Spleen (tissue), 11 donors: ENCODE measurements at regions not wholly inside any gene's neighbourhood (a gene's known extent, or its start where the extent isn't known, plus 50 kb on each side); places are given as distances from the start of the nearest gene placed in this dataset.

Experiments used
- DNase-seq: peaks from one replicate; pipeline ENCODE4 v3.0.0-alpha.2; 2020
- H3K27ac ChIP-seq, 8 donors: fragments of 200-600 bp; sonication (generic) in 7 of 8; 1 replicate in 4 of 8; 2 replicates in 4 of 8; pipeline versions ENCODE4 v1.5.0 to v1.8.0; 2016 to 2021; ENCODE audit warnings: inconsistent platforms in 4 of 8, mild to moderate bottlenecking in 4 of 8, moderate library complexity in 1 of 8
- H3K27me3 ChIP-seq, 7 donors: fragments of 200-600 bp; sonication (generic) in 6 of 7; replicated peaks in 1 of 7; 1 replicate in 4 of 7; 2 replicates in 3 of 7; pipeline versions ENCODE4 v1.5.0 to v1.8.0; 2016 to 2021; ENCODE audit warnings: inconsistent platforms in 3 of 7, mild to moderate bottlenecking in 1 of 7
- H3K36me3 ChIP-seq, 6 donors: fragments of 200-600 bp; sonication (generic) in 5 of 6; 1 replicate in 4 of 6; 2 replicates in 2 of 6; pipeline versions ENCODE4 v1.5.0 to v1.8.0; 2016 to 2021; ENCODE audit warnings: inconsistent platforms in 2 of 6
- H3K4me1 ChIP-seq, 6 donors: fragments of 200-600 bp; sonication (generic) in 5 of 6; 1 replicate in 3 of 6; 2 replicates in 3 of 6; pipeline versions ENCODE4 v1.5.0 to v1.8.0; 2016 to 2021; ENCODE audit warnings: inconsistent platforms in 3 of 6
- H3K4me3 ChIP-seq, 8 donors: fragments of 200-600 bp; sonication (generic) in 7 of 8; 1 replicate in 4 of 8; 2 replicates in 4 of 8; pipeline versions ENCODE4 v1.5.0 to v1.8.0; 2016 to 2021; ENCODE audit warnings: inconsistent platforms in 4 of 8, mild to moderate bottlenecking in 4 of 8, moderate library complexity in 2 of 8
- H3K9me3 ChIP-seq, 8 donors: fragments of 200-600 bp; sonication (generic) in 7 of 8; 1 replicate in 4 of 8; 2 replicates in 4 of 8; pipeline versions ENCODE4 v1.5.0 to v1.8.0; 2016 to 2021; ENCODE audit warnings: inconsistent platforms in 4 of 8
- CTCF ChIP-seq, 11 experiments: fragments of 200-600 bp in 7 of 11; fragments of 450-650 bp in 4 of 11; sonication (generic) in 4 of 11; IDR thresholded peaks in 8 of 11; conservative IDR thresholded peaks in 3 of 11; 1 replicate in 7 of 11; 2 replicates in 4 of 11; pipeline versions ENCODE4 v1.4.0 to v1.8.0; 2016 to 2021; ENCODE audit warnings: antibody characterized with exemption in 11 of 11, inconsistent platforms in 4 of 11, mild to moderate bottlenecking in 1 of 11
- POLR2A ChIP-seq, 3 donors: fragments of 450-650 bp; IDR thresholded peaks; one replicate each; pipeline ENCODE4 v1.5.1; 2017; ENCODE audit warnings: antibody characterized with exemption in 3 of 3, mild to moderate bottlenecking in 1 of 3
- POLR2AphosphoS5 ChIP-seq, 3 donors: sonication (generic); formaldehyde crosslinking; IDR thresholded peaks; one replicate each; pipeline ENCODE4 v1.5.1; 2017; ENCODE audit warnings: antibody characterized with exemption in 3 of 3
- WGBS, 5 donors: extraction: QIAGEN DNeasy Blood & Tissue Kit in 3 of 5; methylation state at CpG; one replicate each; pipeline versions ENCODE4 v1.1.5 to v1.1.7; 2013 to 2018; 5-methylcytosine and 5-hydroxymethylcytosine counted together
- intact Hi-C: fragments of 100-400 bp; cut with DNase I; formaldehyde crosslinking; loops from one replicate; pipeline ENCODE4 v1.15.0; 2023; ENCODE audit warnings: low total_unique reads
- donor health status: healthy with polysubstance abuse.
- donor health status: DM: no; HTN: no; CAD: no; lungs with moderate emphysema.
- donor health status: DM: no; HTN: no; CAD: no.
- donor health status: Bipolar disorder and iron deficiency.
- donor health status: healthy.
- donor health status: DM: no; HTN: no; CAD: no.
- donor health status: DM: yes; HTN: yes; CAD: no.

DNA sequence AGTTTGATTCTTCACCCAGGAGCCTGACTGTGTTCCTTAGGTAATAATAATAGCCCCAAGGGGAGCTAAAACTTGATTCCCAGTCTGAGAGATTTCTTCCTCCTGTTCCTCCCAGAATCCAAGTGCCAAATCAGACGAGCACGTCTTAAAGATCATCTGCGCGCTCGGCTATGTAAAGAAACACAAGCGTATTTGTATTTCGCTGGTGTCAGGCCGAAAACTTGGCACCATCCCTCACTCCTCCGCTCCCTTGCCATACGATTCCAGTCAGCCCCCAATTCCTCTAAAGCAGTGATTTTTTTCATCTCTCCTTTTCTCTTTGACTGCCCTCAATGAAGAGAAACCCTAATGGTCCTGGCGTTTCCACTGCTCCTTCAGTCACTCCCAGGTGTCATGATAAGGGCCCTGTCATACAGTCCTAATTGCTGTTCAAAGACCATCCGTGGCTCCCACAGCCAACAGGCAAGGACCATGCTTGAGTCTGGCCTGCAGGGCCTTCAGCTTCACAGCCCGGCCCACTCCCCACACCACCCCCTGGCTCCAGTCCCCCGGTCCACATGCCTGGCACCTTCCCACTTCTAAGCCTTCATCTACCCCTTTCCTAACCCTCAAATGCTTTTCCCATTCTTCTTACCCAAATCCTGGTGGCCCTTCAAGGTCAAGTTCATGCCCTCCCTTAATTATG lies 130.8 kb upstream of the ID2 start:
- no peak overlapping the region for H3K4me3 ChIP-seq
- peaks cover 0 to 29% (median 10%) of the 10 kb centered on the region in 6 donors for H3K4me1 ChIP-seq
- H3K27me3 ChIP-seq: peaks cover 0 to 8% (median 0%) of the 10 kb centered on the region in 7 donors
- H3K27ac ChIP-seq: peak overlapping the region in 2 of 8 donors; percentile 21 to 40
- WGBS, 5 donors: 79 to 88% (median 83%) methylated on average over 14 of the region's 14 CpGs
- peaks cover 0 to 6% (median 0%) of the 10 kb centered on the region in 8 donors for H3K9me3 ChIP-seq
- peak; percentile 60 for DNase-seq
- no peaks in the 10 kb centered on the region for H3K36me3 ChIP-seq
- intact Hi-C loops: no loop called here
- TF ChIP-seq POLR2A (IDR thresholded peaks at IDR 0.05): no peak
- TF ChIP-seq POLR2AphosphoS5 (IDR thresholded peaks at IDR 0.05): no peak
- no peak for TF ChIP-seq CTCF (IDR thresholded peaks at IDR 0.05 in 8 of 11, conservative IDR thresholded peaks at IDR 0.05 in 3 of 11)

DNA sequence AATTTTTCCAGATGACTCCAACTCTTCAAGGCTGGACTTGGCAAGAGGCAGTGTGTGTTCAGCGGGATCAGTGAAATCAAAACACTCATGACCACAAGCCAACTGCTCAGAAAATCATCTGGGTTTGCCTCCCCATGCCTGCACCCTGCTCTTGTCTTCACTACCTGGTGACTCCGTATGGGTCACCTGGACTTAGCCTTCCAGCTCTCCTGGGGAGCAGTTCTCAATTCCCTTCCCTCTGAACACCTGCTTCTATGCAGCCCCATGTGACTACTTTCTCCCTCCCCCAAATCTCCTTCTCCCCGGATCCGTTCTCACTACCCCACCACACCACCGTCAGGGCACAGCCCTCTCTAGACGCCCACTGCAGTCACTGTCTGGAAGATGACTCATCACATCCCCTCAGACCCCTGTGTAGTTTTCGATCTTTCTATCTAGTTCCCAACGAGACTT lies 130.2 kb upstream of the ID2 start:
- Histone ChIP-seq H3K4me3 (no peak overlapping the region), H3K27me3 (peaks cover 0 to 6% (median 0%) of the 10 kb centered on the region in 7 donors), H3K9me3 (peaks cover 0 to 6% (median 0%) of the 10 kb centered on the region in 8 donors), H3K36me3 (no peaks in the 10 kb centered on the region), H3K27ac (no peak overlapping the region), H3K4me1 (peaks cover 0 to 23% (median 6%) of the 10 kb centered on the region in 6 donors)
- no peak for TF ChIP-seq POLR2A (IDR thresholded peaks at IDR 0.05)
- no peak for TF ChIP-seq CTCF (IDR thresholded peaks at IDR 0.05 in 8 of 11, conservative IDR thresholded peaks at IDR 0.05 in 3 of 11)
- TF ChIP-seq POLR2AphosphoS5 (IDR thresholded peaks at IDR 0.05): no peak
- intact Hi-C loops: no loop called here
- peak; percentile 56 for DNase-seq
- 39 to 49% (median 42%) methylated on average over 8 of the region's 8 CpGs for WGBS, 5 donors

DNA sequence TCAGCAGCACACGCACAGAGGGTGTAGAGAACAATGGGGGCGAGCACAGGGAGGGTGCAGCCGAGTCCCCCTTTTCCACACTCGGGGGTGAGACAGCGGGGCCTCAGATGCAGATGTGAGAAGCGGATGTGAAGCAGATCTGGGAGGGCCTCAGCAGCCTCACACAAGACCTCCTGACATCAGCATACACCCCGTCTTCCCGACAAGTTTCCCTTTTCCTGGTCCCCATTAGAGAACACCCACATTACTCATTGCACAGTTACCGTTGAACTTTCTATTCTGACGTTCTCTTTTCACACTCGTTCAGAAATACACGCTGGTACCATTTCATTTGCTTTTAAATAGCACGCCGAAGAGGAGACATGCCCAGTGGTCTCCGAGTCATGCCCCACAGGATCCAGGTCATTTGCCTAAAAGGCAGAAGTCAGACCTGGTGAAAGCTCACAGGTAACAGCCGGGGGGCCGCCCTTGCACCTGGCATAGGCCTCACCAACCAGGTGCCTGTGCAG lies 129.5 kb upstream of the ID2 start:
- Histone ChIP-seq H3K4me3 (no peak overlapping the region), H3K9me3 (peaks cover 0 to 6% (median 0%) of the 10 kb centered on the region in 8 donors), H3K4me1 (peaks cover 0 to 16% (median 4%) of the 10 kb centered on the region in 6 donors), H3K27me3 (peaks cover 0 to 5% (median 0%) of the 10 kb centered on the region in 7 donors), H3K36me3 (no peaks in the 10 kb centered on the region), H3K27ac (no peak overlapping the region)
- WGBS, 5 donors: 82 to 85% (median 84%) methylated on average over 17 of the region's 17 CpGs
- DNase-seq: peak; percentile 80
- peak in 1 of 3 donors; percentile 44 for TF ChIP-seq POLR2AphosphoS5 (IDR thresholded peaks at IDR 0.05)
- TF ChIP-seq POLR2A (IDR thresholded peaks at IDR 0.05): no peak
- TF ChIP-seq CTCF (IDR thresholded peaks at IDR 0.05 in 8 of 11, conservative IDR thresholded peaks at IDR 0.05 in 3 of 11): no peak
- intact Hi-C loops: no loop called here

DNA sequence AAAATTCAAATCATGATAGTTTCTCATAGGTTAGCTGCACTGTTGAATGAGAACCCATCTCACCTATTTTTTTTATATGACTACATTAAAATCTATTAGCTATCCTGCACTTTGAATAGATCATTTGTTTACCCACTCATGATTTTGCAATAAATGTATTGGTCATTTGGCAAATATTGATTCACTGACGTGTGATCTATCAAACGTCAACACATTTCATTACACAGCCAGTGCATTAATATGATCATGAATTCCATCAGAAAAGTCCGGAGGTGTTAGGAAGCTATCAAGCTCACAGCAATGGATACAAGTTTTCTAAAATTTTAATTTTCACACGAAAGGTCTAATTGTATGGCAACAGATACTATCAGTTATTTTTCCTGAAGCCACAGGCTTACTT lies 128.2 kb upstream of the ID2 start:
- Histone ChIP-seq H3K4me1 (peaks cover 0 to 16% (median 4%) of the 10 kb centered on the region in 6 donors), H3K36me3 (no peaks in the 10 kb centered on the region), H3K27ac (no peak overlapping the region), H3K27me3 (no peaks in the 10 kb centered on the region), H3K4me3 (no peak overlapping the region), H3K9me3 (peaks cover 0 to 12% (median 4%) of the 10 kb centered on the region in 8 donors)
- intact Hi-C loops: no loop called here
- no peak for DNase-seq
- TF ChIP-seq POLR2AphosphoS5 (IDR thresholded peaks at IDR 0.05) (no peak), CTCF (IDR thresholded peaks at IDR 0.05 in 8 of 11, conservative IDR thresholded peaks at IDR 0.05 in 3 of 11) (no peak), POLR2A (IDR thresholded peaks at IDR 0.05) (no peak)
- WGBS, 5 donors: 95 to 99% (median 97%) methylated on average over 4 of the region's 4 CpGs
